GM18502 (cell line): ENCODE measurements at regions not wholly inside any gene's neighbourhood (a gene's known extent, or its start where the extent isn't known, plus 50 kb on each side); places are given as distances from the start of the nearest gene placed in this dataset.

ENCODE experiments used
- ATAC-seq: cut with Tn5 transposase; IDR thresholded peaks from one replicate; pipeline ENCODE4 v1.9.1; 2021; ENCODE audit warnings: mild to moderate bottlenecking; ENCODE audit not compliant: unreplicated experiment, poor library complexity

GRCh38 chr20:7585126-7585679, 355.1 kb downstream of the HAO1 start:
- ATAC-seq = no peak

GRCh38 chr20:7586481-7586880, 353.8 kb downstream of the HAO1 start:
- ATAC-seq = no peak

- no peak for ATAC-seq
Measured at GRCh38 chr20:7589164-7589563, 351.1 kb downstream of the HAO1 start.

- no peak for ATAC-seq
Measured at GRCh38 chr20:7596541-7596940, 343.7 kb downstream of the HAO1 start.

GRCh38 chr20:7601431-7601830, 338.8 kb downstream of the HAO1 start:
- no peak for ATAC-seq

- no peak for ATAC-seq
Measured at GRCh38 chr20:7606941-7607340, 333.3 kb downstream of the HAO1 start.

GRCh38 chr20:7608250-7608649, 332.0 kb downstream of the HAO1 start:
- ATAC-seq = no peak

GRCh38 chr20:7609251-7609650, 331.0 kb downstream of the HAO1 start:
- no peak for ATAC-seq

- ATAC-seq = no peak
Measured at GRCh38 chr20:7610681-7611080, 329.6 kb downstream of the HAO1 start.

GRCh38 chr20:7617797-7618196, 322.5 kb downstream of the HAO1 start:
- no peak for ATAC-seq

GRCh38 chr20:7622399-7622961, 317.8 kb downstream of the HAO1 start:
- no peak for ATAC-seq

GRCh38 chr20:7624886-7625285, 315.4 kb downstream of the HAO1 start:
- ATAC-seq = no peak

GRCh38 chr20:7627734-7628663, 312.3 kb downstream of the HAO1 start:
- no peak for ATAC-seq

GRCh38 chr20:7629880-7630279, 310.4 kb downstream of the HAO1 start:
- ATAC-seq = no peak

GRCh38 chr20:7637184-7637583, 303.1 kb downstream of the HAO1 start:
- no peak for ATAC-seq

GRCh38 chr20:7650086-7650879, 290.0 kb downstream of the HAO1 start:
- no peak for ATAC-seq

GRCh38 chr20:7654231-7654630, 286.0 kb downstream of the HAO1 start:
- no peak for ATAC-seq

GRCh38 chr20:7656687-7657467, 283.4 kb downstream of the HAO1 start:
- ATAC-seq = no peak

- ATAC-seq = no peak
Measured at GRCh38 chr20:7657569-7657968, 282.7 kb downstream of the HAO1 start.

GRCh38 chr20:7660165-7660564, 280.1 kb downstream of the HAO1 start:
- no peak for ATAC-seq
